Activated T-cell treated with anti-CD3 and anti-CD28 coated beads for 48 hours (primary cell): ENCODE measurements at regions not wholly inside any gene's neighbourhood (a gene's known extent, or its start where the extent isn't known, plus 50 kb on each side); places are given as distances from the start of the nearest gene placed in this dataset.
"Not testable (repeated sequence)": the region's sequence is repeated elsewhere in the genome, so short reads cannot be mapped to it uniquely, and the experiment has no call there.

Experiments
- DNase-seq: peaks from one replicate; pipeline ENCODE4 v3.0.0-alpha.2; 2020; ENCODE audit warnings: low read depth

GRCh38 chr21:5065240-5066211 is 5455.9 kb upstream of the TPTE start:
- DNase-seq: peak; percentile 46

GRCh38 chr21:5066682-5067251 is 5454.6 kb upstream of the TPTE start:
- not testable (repeated sequence) for DNase-seq

GRCh38 chr21:5067326-5068048 is 5453.9 kb upstream of the TPTE start:
- DNase-seq: not testable (repeated sequence)

GRCh38 chr21:5068649-5069048 is 5452.7 kb upstream of the TPTE start:
- DNase-seq: not testable (repeated sequence)

- DNase-seq: not testable (repeated sequence)
These were observed 5450.2 kb upstream of the TPTE start for GRCh38 chr21:5071180-5071579.

- not testable (repeated sequence) for DNase-seq
These were observed 5444.5 kb upstream of the TPTE start for GRCh38 chr21:5076854-5077253.

- not testable (repeated sequence) for DNase-seq
These were observed 5442.0 kb upstream of the TPTE start for GRCh38 chr21:5079361-5079760.

- DNase-seq: not testable (repeated sequence)
These were observed 5441.4 kb upstream of the TPTE start for GRCh38 chr21:5080015-5080414.

GRCh38 chr21:5084246-5084645 is 5437.1 kb upstream of the TPTE start:
- not testable (repeated sequence) for DNase-seq

- not testable (repeated sequence) for DNase-seq
These were observed 5435.9 kb upstream of the TPTE start for GRCh38 chr21:5085456-5085855.

GRCh38 chr21:5086416-5086815 is 5435.0 kb upstream of the TPTE start:
- DNase-seq: not testable (repeated sequence)

- not testable (repeated sequence) for DNase-seq
These were observed 5432.6 kb upstream of the TPTE start for GRCh38 chr21:5088820-5089219.

- not testable (repeated sequence) for DNase-seq
These were observed 5431.8 kb upstream of the TPTE start for GRCh38 chr21:5089399-5090089.

- not testable (repeated sequence) for DNase-seq
These were observed 5431.0 kb upstream of the TPTE start for GRCh38 chr21:5090132-5091079.

- DNase-seq: not testable (repeated sequence)
These were observed 5430.1 kb upstream of the TPTE start for GRCh38 chr21:5091274-5091673.

- not testable (repeated sequence) for DNase-seq
These were observed 5425.8 kb upstream of the TPTE start for GRCh38 chr21:5095628-5096027.

- DNase-seq: not testable (repeated sequence)
These were observed 5423.2 kb upstream of the TPTE start for GRCh38 chr21:5098010-5098743.

- not testable (repeated sequence) for DNase-seq
These were observed 5420.7 kb upstream of the TPTE start for GRCh38 chr21:5100604-5101174.

- peak; percentile 61 for DNase-seq
These were observed 5419.6 kb upstream of the TPTE start for GRCh38 chr21:5101749-5102148.
